HEK293 (cell line): ENCODE measurements at regions not wholly inside any gene's neighbourhood (a gene's known extent, or its start where the extent isn't known, plus 50 kb on each side); places are given as distances from the start of the nearest gene placed in this dataset.

Experiments used
- CTCF ChIA-PET: fragments of 350-600 bp; formaldehyde crosslinking; extraction: SDS; loops from one replicate; lab custom pipeline; 2021; ENCODE audit warnings: antibody characterized with exemption; lab: Yijun Ruan, JAX
- POLR2A ChIA-PET: fragments of 300-600 bp; formaldehyde crosslinking; extraction: SDS; loops from one replicate; lab custom pipeline; 2020; ENCODE audit warnings: antibody characterized with exemption, inconsistent platforms; lab: Yijun Ruan, JAX
- H3K27ac ChIP-seq: fragments of 200-500 bp; sonication (Bioruptor generic); 2 replicates; pipeline ENCODE4 v1.5.1; 2014; ENCODE audit warnings: low read depth, low read length, control low read depth, inconsistent platforms; ENCODE audit errors: extremely low read depth
- H3K36me3 ChIP-seq, 2 experiments: fragments of 200-500 bp in 1 of 2; sonication (Bioruptor generic) in 1 of 2; 1 replicate in 1 of 2; 2 replicates in 1 of 2; pipeline ENCODE4 v1.5.1; 2014 to 2017; ENCODE audit warnings: inconsistent platforms in 2 of 2, low read length in 2 of 2; ENCODE audit not compliant: control insufficient read depth in 2 of 2, insufficient read depth in 1 of 2
- H3K4me1 ChIP-seq: fragments of 200-500 bp; sonication (Bioruptor generic); 2 replicates; pipeline ENCODE4 v1.5.1; 2014; ENCODE audit warnings: mild to moderate bottlenecking, low read length, inconsistent platforms; ENCODE audit not compliant: control insufficient read depth, insufficient read depth
- H3K4me3 ChIP-seq: 2 replicates; pipeline ENCODE4 v1.5.1; 2011; ENCODE audit warnings: low read depth, mild to moderate bottlenecking, control low read depth, low read length, moderate library complexity
- H3K9me3 ChIP-seq: fragments of 200-500 bp; sonication (Bioruptor generic); 2 replicates; pipeline ENCODE4 v1.5.1; 2014; ENCODE audit warnings: low read depth, low read length, inconsistent platforms; ENCODE audit not compliant: control insufficient read depth, insufficient read depth
- GLIS2 ChIP-seq: fragments of 450-650 bp; formaldehyde crosslinking; IDR thresholded peaks from 2 replicates; pipeline ENCODE4 v1.5.1; 2016; ENCODE audit warnings: missing biosample characterization, missing genetic modification characterization
- HOXC10 ChIP-seq: sonication (generic); formaldehyde crosslinking; IDR thresholded peaks from 2 replicates; pipeline ENCODE4 v1.8.1; 2023; ENCODE audit warnings: mild to moderate bottlenecking, missing genetic modification reagents
- PRDM1 ChIP-seq: fragments of 450-650 bp; formaldehyde crosslinking; IDR thresholded peaks from 2 replicates; pipeline ENCODE4; 2016; ENCODE audit warnings: missing biosample characterization, missing genetic modification characterization
- REPIN1 ChIP-seq: fragments of 450-650 bp; formaldehyde crosslinking; IDR thresholded peaks from 2 replicates; pipeline ENCODE4 v1.5.1; 2017; ENCODE audit warnings: missing biosample characterization, missing genetic modification characterization, low read depth
- ZIC2 ChIP-seq: fragments of 450-650 bp; formaldehyde crosslinking; IDR thresholded peaks from 2 replicates; pipeline ENCODE4 v1.5.1; 2016; ENCODE audit warnings: missing biosample characterization, missing genetic modification characterization
- ZNF19 ChIP-seq: fragments of 450-650 bp; formaldehyde crosslinking; IDR thresholded peaks from 2 replicates; pipeline ENCODE4; 2016; ENCODE audit warnings: missing biosample characterization, missing genetic modification characterization, low read depth
- ZNF211 ChIP-seq: fragments of 450-650 bp; formaldehyde crosslinking; IDR thresholded peaks from 2 replicates; pipeline ENCODE4 v1.5.1; 2016; ENCODE audit warnings: low read depth, missing biosample characterization, missing genetic modification characterization
- ZNF221 ChIP-seq: fragments of 450-650 bp; formaldehyde crosslinking; IDR thresholded peaks from 2 replicates; pipeline ENCODE4 v1.5.1; 2017; ENCODE audit warnings: missing biosample characterization, missing genetic modification characterization, borderline replicate concordance
- ZNF23 ChIP-seq: fragments of 450-650 bp; formaldehyde crosslinking; IDR thresholded peaks from 2 replicates; pipeline ENCODE4 v1.5.1; 2016; ENCODE audit warnings: missing biosample characterization, missing genetic modification characterization, borderline replicate concordance
- ZNF24 ChIP-seq: fragments of 450-650 bp; formaldehyde crosslinking; IDR thresholded peaks from 2 replicates; pipeline ENCODE4 v1.5.1; 2016; ENCODE audit warnings: missing biosample characterization, missing genetic modification characterization
- ZNF48 ChIP-seq: fragments of 450-650 bp; formaldehyde crosslinking; IDR thresholded peaks from 2 replicates; pipeline ENCODE4 v1.5.1; 2016; ENCODE audit warnings: missing biosample characterization, missing genetic modification characterization
- ZNF510 ChIP-seq: fragments of 450-650 bp; formaldehyde crosslinking; IDR thresholded peaks from 2 replicates; pipeline ENCODE4 v1.5.1; 2018; ENCODE audit warnings: mild to moderate bottlenecking, missing genetic modification characterization, missing biosample characterization; ENCODE audit not compliant: insufficient replicate concordance
- ZNF544 ChIP-seq: fragments of 450-650 bp; formaldehyde crosslinking; IDR thresholded peaks from 2 replicates; pipeline ENCODE4 v1.5.0; 2017; ENCODE audit warnings: missing biosample characterization, missing genetic modification characterization
- ZNF571 ChIP-seq: fragments of 450-650 bp; formaldehyde crosslinking; IDR thresholded peaks from 2 replicates; pipeline ENCODE4 v1.5.0; 2017; ENCODE audit warnings: missing biosample characterization, missing genetic modification characterization
- ZNF623 ChIP-seq: fragments of 450-650 bp; formaldehyde crosslinking; IDR thresholded peaks from 2 replicates; pipeline ENCODE4 v1.5.1; 2016; ENCODE audit warnings: missing biosample characterization, missing genetic modification characterization
- ZNF624 ChIP-seq: fragments of 450-650 bp; formaldehyde crosslinking; IDR thresholded peaks from 2 replicates; pipeline ENCODE4 v1.5.1; 2017; ENCODE audit warnings: missing biosample characterization, missing genetic modification characterization
- ZNF776 ChIP-seq: fragments of 450-650 bp; formaldehyde crosslinking; IDR thresholded peaks from 2 replicates; pipeline ENCODE4 v1.5.0; 2017; ENCODE audit warnings: missing biosample characterization, missing genetic modification characterization, borderline replicate concordance
- ZNF777 ChIP-seq: fragments of 450-650 bp; formaldehyde crosslinking; IDR thresholded peaks from 2 replicates; pipeline ENCODE4 v1.5.1; 2017; ENCODE audit warnings: missing biosample characterization, missing genetic modification characterization, borderline replicate concordance
- TF ChIP-seq, protein P1 (sequence below): fragments of 450-650 bp; formaldehyde crosslinking; conservative IDR thresholded peaks from 2 replicates; pipeline ENCODE4 v1.5.1; 2016; ENCODE audit warnings: low read depth, missing biosample characterization, missing genetic modification characterization
- TF ChIP-seq, protein P2 (sequence below): fragments of 450-650 bp; formaldehyde crosslinking; IDR thresholded peaks from 2 replicates; pipeline ENCODE4 v1.5.1; 2016; ENCODE audit warnings: missing biosample characterization, missing genetic modification characterization
- TF ChIP-seq, protein P3 (sequence below): fragments of 450-650 bp; formaldehyde crosslinking; IDR thresholded peaks from 2 replicates; pipeline ENCODE4 v1.5.1; 2016; ENCODE audit warnings: missing biosample characterization, missing genetic modification characterization
- TF ChIP-seq, protein P4 (sequence below): fragments of 450-650 bp; formaldehyde crosslinking; IDR thresholded peaks from 2 replicates; pipeline ENCODE4 v1.5.1; 2017; ENCODE audit warnings: missing biosample characterization, missing genetic modification characterization
- TF ChIP-seq, protein P5 (sequence below): fragments of 450-650 bp; formaldehyde crosslinking; IDR thresholded peaks from 2 replicates; pipeline ENCODE4 v1.5.1; 2017; ENCODE audit warnings: missing biosample characterization, missing genetic modification characterization

DNA sequence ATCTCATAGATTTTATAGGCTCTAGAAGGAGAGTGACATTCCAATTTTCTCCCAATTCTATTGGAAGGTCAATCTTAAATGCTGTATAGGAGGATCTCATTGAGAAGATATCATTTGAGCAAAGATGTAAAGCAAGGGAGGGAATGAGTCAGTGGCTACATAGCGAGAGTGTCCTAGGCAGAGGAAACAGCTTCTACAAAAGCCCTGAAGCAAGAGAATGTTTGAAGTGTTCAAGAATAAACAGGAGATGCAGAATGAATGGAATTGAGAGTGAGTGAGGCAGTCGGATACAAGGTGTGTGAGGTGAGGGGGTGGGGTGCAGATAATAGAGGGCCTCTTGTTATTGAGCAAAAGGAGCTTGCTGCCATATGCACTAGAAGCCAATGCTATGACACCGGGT is 545.9 kb downstream of the IGSF11 start (continued):
- TF ChIP-seq ZNF571 (tag by site-specific recombination) (no peak), ZNF221 (tag by site-specific recombination) (no peak), ZNF23 (tag by site-specific recombination) (no peak), ZNF211 (tag by site-specific recombination) (no peak)
- TF ChIP-seq, protein P1, sequence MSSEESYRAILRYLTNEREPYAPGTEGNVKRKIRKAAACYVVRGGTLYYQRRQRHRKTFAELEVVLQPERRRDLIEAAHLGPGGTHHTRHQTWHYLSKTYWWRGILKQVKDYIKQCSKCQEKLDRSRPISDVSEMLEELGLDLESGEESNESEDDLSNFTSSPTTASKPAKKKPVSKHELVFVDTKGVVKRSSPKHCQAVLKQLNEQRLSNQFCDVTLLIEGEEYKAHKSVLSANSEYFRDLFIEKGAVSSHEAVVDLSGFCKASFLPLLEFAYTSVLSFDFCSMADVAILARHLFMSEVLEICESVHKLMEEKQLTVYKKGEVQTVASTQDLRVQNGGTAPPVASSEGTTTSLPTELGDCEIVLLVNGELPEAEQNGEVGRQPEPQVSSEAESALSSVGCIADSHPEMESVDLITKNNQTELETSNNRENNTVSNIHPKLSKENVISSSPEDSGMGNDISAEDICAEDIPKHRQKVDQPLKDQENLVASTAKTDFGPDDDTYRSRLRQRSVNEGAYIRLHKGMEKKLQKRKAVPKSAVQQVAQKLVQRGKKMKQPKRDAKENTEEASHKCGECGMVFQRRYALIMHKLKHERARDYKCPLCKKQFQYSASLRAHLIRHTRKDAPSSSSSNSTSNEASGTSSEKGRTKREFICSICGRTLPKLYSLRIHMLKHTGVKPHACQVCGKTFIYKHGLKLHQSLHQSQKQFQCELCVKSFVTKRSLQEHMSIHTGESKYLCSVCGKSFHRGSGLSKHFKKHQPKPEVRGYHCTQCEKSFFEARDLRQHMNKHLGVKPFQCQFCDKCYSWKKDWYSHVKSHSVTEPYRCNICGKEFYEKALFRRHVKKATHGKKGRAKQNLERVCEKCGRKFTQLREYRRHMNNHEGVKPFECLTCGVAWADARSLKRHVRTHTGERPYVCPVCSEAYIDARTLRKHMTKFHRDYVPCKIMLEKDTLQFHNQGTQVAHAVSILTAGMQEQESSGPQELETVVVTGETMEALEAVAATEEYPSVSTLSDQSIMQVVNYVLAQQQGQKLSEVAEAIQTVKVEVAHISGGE: no peak
- TF ChIP-seq, protein P2, sequence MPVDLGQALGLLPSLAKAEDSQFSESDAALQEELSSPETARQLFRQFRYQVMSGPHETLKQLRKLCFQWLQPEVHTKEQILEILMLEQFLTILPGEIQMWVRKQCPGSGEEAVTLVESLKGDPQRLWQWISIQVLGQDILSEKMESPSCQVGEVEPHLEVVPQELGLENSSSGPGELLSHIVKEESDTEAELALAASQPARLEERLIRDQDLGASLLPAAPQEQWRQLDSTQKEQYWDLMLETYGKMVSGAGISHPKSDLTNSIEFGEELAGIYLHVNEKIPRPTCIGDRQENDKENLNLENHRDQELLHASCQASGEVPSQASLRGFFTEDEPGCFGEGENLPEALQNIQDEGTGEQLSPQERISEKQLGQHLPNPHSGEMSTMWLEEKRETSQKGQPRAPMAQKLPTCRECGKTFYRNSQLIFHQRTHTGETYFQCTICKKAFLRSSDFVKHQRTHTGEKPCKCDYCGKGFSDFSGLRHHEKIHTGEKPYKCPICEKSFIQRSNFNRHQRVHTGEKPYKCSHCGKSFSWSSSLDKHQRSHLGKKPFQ (tag by site-specific recombination): no peak

DNA sequence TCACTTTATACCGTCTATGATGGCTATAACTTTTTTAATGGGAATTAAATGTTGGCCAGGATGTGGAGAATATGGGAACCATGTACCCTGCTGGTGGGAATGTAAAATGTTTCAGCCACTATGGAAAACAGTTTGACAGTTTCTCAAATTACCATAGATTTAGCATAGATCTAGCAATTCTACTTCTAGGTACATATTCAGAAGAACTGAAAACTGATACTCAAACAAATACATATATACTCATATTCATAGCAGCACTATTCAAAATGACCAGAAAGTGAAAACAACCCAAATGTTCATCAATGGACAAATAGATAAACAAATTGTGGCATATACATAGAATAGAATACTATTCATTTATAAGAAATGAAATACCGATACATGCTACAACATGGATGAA is 539.4 kb downstream of the IGSF11 start:
- Histone ChIP-seq H3K4me1 (no peaks in the 10 kb centered on the region), H3K4me3 (no peak overlapping the region), H3K27ac (no peak overlapping the region), H3K9me3 (no peaks in the 10 kb centered on the region), H3K36me3 (no peaks in the 10 kb centered on the region)
- TF ChIP-seq, protein P3, sequence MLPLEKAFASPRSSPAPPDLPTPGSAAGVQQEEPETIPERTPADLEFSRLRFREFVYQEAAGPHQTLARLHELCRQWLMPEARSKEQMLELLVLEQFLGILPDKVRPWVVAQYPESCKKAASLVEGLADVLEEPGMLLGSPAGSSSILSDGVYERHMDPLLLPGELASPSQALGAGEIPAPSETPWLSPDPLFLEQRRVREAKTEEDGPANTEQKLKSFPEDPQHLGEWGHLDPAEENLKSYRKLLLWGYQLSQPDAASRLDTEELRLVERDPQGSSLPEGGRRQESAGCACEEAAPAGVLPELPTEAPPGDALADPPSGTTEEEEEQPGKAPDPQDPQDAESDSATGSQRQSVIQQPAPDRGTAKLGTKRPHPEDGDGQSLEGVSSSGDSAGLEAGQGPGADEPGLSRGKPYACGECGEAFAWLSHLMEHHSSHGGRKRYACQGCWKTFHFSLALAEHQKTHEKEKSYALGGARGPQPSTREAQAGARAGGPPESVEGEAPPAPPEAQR: no peak
- TF ChIP-seq HOXC10 (CRISPR knock-in tag): no peak
- TF ChIP-seq GLIS2 (tag by site-specific recombination): no peak
- no peak for TF ChIP-seq ZNF24 (tag by site-specific recombination)
- TF ChIP-seq ZNF624 (tag by site-specific recombination): no peak
- no peak for TF ChIP-seq ZNF510 (tag by site-specific recombination)
- no peak for TF ChIP-seq ZNF623 (tag by site-specific recombination)
- TF ChIP-seq PRDM1 (tag by site-specific recombination): no peak
- TF ChIP-seq ZNF544 (tag by site-specific recombination): no peak
- ChIA-PET POLR2A (no interaction called here), CTCF (interaction anchor here (0.6 kb wide), 1 partner anchor 221 kb away, joined by 3 read pairs; no protein-coding TSS in a partner anchor)

DNA sequence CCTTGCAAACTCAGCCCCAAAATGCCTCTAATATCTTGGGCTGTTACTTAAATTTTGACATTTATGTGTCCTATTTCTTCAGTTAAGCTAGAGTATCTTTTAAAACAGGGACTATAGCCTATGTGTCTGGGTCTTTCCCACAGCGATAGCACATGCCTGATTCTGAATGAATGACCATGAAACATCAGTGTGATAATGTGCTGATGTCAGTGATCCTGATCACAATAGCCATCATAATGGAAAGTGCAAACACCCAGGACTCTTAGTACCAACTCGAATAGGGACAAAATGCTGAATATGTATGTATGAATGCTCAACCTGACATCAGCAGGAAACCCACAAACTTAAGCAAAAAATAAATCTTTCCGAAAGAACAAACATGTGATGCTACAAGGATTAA is 537.4 kb downstream of the IGSF11 start:
- H3K27ac ChIP-seq: no peak overlapping the region
- POLR2A ChIA-PET: no interaction called here
- H3K4me3 ChIP-seq: no peak overlapping the region
- CTCF ChIA-PET: no interaction called here
- H3K4me1 ChIP-seq: no peaks in the 10 kb centered on the region
- no peak for TF ChIP-seq ZIC2 (tag by site-specific recombination)
- TF ChIP-seq ZNF624 (tag by site-specific recombination): no peak
- no peak for TF ChIP-seq REPIN1 (tag by site-specific recombination)
- TF ChIP-seq ZNF776 (tag by site-specific recombination): no peak
- TF ChIP-seq ZNF23 (tag by site-specific recombination): no peak
- TF ChIP-seq, protein P2 (tag by site-specific recombination): no peak
- TF ChIP-seq, protein P4, sequence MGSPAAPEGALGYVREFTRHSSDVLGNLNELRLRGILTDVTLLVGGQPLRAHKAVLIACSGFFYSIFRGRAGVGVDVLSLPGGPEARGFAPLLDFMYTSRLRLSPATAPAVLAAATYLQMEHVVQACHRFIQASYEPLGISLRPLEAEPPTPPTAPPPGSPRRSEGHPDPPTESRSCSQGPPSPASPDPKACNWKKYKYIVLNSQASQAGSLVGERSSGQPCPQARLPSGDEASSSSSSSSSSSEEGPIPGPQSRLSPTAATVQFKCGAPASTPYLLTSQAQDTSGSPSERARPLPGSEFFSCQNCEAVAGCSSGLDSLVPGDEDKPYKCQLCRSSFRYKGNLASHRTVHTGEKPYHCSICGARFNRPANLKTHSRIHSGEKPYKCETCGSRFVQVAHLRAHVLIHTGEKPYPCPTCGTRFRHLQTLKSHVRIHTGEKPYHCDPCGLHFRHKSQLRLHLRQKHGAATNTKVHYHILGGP (tag by site-specific recombination): no peak
- TF ChIP-seq, protein P5, sequence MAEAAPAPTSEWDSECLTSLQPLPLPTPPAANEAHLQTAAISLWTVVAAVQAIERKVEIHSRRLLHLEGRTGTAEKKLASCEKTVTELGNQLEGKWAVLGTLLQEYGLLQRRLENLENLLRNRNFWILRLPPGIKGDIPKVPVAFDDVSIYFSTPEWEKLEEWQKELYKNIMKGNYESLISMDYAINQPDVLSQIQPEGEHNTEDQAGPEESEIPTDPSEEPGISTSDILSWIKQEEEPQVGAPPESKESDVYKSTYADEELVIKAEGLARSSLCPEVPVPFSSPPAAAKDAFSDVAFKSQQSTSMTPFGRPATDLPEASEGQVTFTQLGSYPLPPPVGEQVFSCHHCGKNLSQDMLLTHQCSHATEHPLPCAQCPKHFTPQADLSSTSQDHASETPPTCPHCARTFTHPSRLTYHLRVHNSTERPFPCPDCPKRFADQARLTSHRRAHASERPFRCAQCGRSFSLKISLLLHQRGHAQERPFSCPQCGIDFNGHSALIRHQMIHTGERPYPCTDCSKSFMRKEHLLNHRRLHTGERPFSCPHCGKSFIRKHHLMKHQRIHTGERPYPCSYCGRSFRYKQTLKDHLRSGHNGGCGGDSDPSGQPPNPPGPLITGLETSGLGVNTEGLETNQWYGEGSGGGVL (tag by site-specific recombination): no peak
- TF ChIP-seq ZNF777: no peak
- TF ChIP-seq ZNF48 (tag by site-specific recombination): no peak
- no peak for TF ChIP-seq ZNF19
- no peaks in the 10 kb centered on the region for H3K9me3 ChIP-seq
- no peaks in the 10 kb centered on the region for H3K36me3 ChIP-seq
